ENCODE measurements at regions not wholly inside any gene's neighbourhood (a gene's known extent, or its start where the extent isn't known, plus 50 kb on each side); places are given as distances from the start of the nearest gene placed in this dataset.

GRCh38 chr20:60170116-60170515, 211.9 kb downstream of the CDH26 start:
- Mint-ChIP-seq H3K27ac (ENCODE audit: unreplicated experiment) (no peak overlapping the region), H3K27me3 (ENCODE audit: unreplicated experiment) (no peaks in the 10 kb centered on the region), H3K4me1 (ENCODE audit: low read depth, unreplicated experiment) (no peaks in the 10 kb centered on the region), H3K9me3 (ENCODE audit: unreplicated experiment) (no peaks in the 10 kb centered on the region), H3K4me3 (ENCODE audit: unreplicated experiment) (no peak overlapping the region), H3K36me3 (ENCODE audit: unreplicated experiment) (no peaks in the 10 kb centered on the region)
- DNase-seq: no peak
- TF ChIP-seq CTCF (IDR thresholded peaks at IDR 0.05; ENCODE audit: partially characterized antibody, unreplicated experiment): no peak

GRCh38 chr20:60171313-60171712, 213.1 kb downstream of the CDH26 start:
- Mint-ChIP-seq H3K36me3 (ENCODE audit: unreplicated experiment) (no peaks in the 10 kb centered on the region), H3K27me3 (ENCODE audit: unreplicated experiment) (no peaks in the 10 kb centered on the region), H3K9me3 (ENCODE audit: unreplicated experiment) (no peaks in the 10 kb centered on the region), H3K4me1 (ENCODE audit: low read depth, unreplicated experiment) (no peaks in the 10 kb centered on the region), H3K4me3 (ENCODE audit: unreplicated experiment) (no peak overlapping the region), H3K27ac (ENCODE audit: unreplicated experiment) (no peak overlapping the region)
- no peak for TF ChIP-seq CTCF (IDR thresholded peaks at IDR 0.05; ENCODE audit: partially characterized antibody, unreplicated experiment)
- DNase-seq: no peak

- Mint-ChIP-seq H3K27me3 (ENCODE audit: unreplicated experiment) (no peaks in the 10 kb centered on the region), H3K4me3 (ENCODE audit: unreplicated experiment) (no peak overlapping the region), H3K36me3 (ENCODE audit: unreplicated experiment) (no peaks in the 10 kb centered on the region), H3K4me1 (ENCODE audit: low read depth, unreplicated experiment) (no peaks in the 10 kb centered on the region), H3K9me3 (ENCODE audit: unreplicated experiment) (no peaks in the 10 kb centered on the region), H3K27ac (ENCODE audit: unreplicated experiment) (no peak overlapping the region)
- no peak for DNase-seq
- no peak for TF ChIP-seq CTCF (IDR thresholded peaks at IDR 0.05; ENCODE audit: partially characterized antibody, unreplicated experiment)
Observed at GRCh38 chr20:60171738-60172137, 213.5 kb downstream of the CDH26 start.

GRCh38 chr20:60172346-60172984, 214.2 kb downstream of the CDH26 start:
- Mint-ChIP-seq H3K27me3 (ENCODE audit: unreplicated experiment) (no peaks in the 10 kb centered on the region), H3K4me1 (ENCODE audit: low read depth, unreplicated experiment) (no peaks in the 10 kb centered on the region), H3K9me3 (ENCODE audit: unreplicated experiment) (no peaks in the 10 kb centered on the region), H3K4me3 (ENCODE audit: unreplicated experiment) (no peak overlapping the region), H3K36me3 (ENCODE audit: unreplicated experiment) (no peaks in the 10 kb centered on the region), H3K27ac (ENCODE audit: unreplicated experiment) (no peak overlapping the region)
- no peak for TF ChIP-seq CTCF (IDR thresholded peaks at IDR 0.05; ENCODE audit: partially characterized antibody, unreplicated experiment)
- no peak for DNase-seq

GRCh38 chr20:60177080-60177479, 218.9 kb downstream of the CDH26 start:
- Mint-ChIP-seq H3K4me3 (ENCODE audit: unreplicated experiment) (no peak overlapping the region), H3K36me3 (ENCODE audit: unreplicated experiment) (no peaks in the 10 kb centered on the region), H3K4me1 (ENCODE audit: low read depth, unreplicated experiment) (no peaks in the 10 kb centered on the region), H3K27me3 (ENCODE audit: unreplicated experiment) (no peaks in the 10 kb centered on the region), H3K9me3 (ENCODE audit: unreplicated experiment) (no peaks in the 10 kb centered on the region), H3K27ac (ENCODE audit: unreplicated experiment) (no peak overlapping the region)
- no peak for TF ChIP-seq CTCF (IDR thresholded peaks at IDR 0.05; ENCODE audit: partially characterized antibody, unreplicated experiment)
- no peak for DNase-seq
